H1 (cell line): ENCODE measurements at regions not wholly inside any gene's neighbourhood (a gene's known extent, or its start where the extent isn't known, plus 50 kb on each side); places are given as distances from the start of the nearest gene placed in this dataset.
"Not testable (repeated sequence)": the region's sequence is repeated elsewhere in the genome, so short reads cannot be mapped to it uniquely, and the experiment has no call there.

Experiments
- CTCF ChIA-PET: fragments of 300-600 bp; sonication (Branson Sonifier 250); formaldehyde crosslinking; loops from one replicate; lab custom pipeline; 2021; ENCODE audit not compliant: partially characterized antibody; lab: Charles Lee
- POLR2A ChIA-PET: fragments of 300-600 bp; sonication (Branson Sonifier 250); formaldehyde crosslinking; loops from one replicate; lab custom pipeline; 2021; ENCODE audit warnings: inconsistent platforms; ENCODE audit not compliant: partially characterized antibody; lab: Charles Lee
- DNase-seq, 2 experiments: peaks; one replicate each; pipeline versions ENCODE4 v3.0.0 to v3.0.0-alpha.2; 2010 to 2022; ENCODE audit warnings: low spot score in 2 of 2, low read depth in 1 of 2, mixed read lengths in 1 of 2
- FAIRE-seq: peaks from 2 replicates; lab custom pipeline; 2011; peaks lifted over from hg19 to GRCh38; lab: Jason Lieb, UNC
- H2AFZ ChIP-seq: 2 replicates; pipeline ENCODE4 v1.8.1; 2012; ENCODE audit warnings: low read length, inconsistent platforms
- H2AK5ac ChIP-seq: 2 replicates; pipeline ENCODE4 v1.6.1; 2013; ENCODE audit warnings: low read depth, low read length
- H2BK120ac ChIP-seq: replicated peaks from 2 replicates; pipeline ENCODE3; 2013; ENCODE audit warnings: low read depth, low read length, inconsistent platforms
- H2BK12ac ChIP-seq: 2 replicates; pipeline ENCODE4 v1.6.1; 2013; ENCODE audit warnings: low read depth, low read length
- H2BK15ac ChIP-seq: 2 replicates; pipeline ENCODE4 v1.6.1; 2013; ENCODE audit warnings: low read length
- H2BK20ac ChIP-seq: 2 replicates; pipeline ENCODE4 v1.6.1; 2013; ENCODE audit warnings: low read length
- H2BK5ac ChIP-seq: 2 replicates; pipeline ENCODE4 v1.6.1; 2013; ENCODE audit warnings: low read depth, low read length
- H3K14ac ChIP-seq: 2 replicates; pipeline ENCODE4 v1.6.1; 2013; ENCODE audit warnings: inconsistent platforms; ENCODE audit not compliant: insufficient read length
- H3K18ac ChIP-seq: 2 replicates; pipeline ENCODE4 v1.6.1; 2013; ENCODE audit warnings: low read length; ENCODE audit errors: extremely low read depth
- H3K23ac ChIP-seq: 2 replicates; pipeline ENCODE4 v1.6.1; 2013; ENCODE audit warnings: inconsistent platforms; ENCODE audit not compliant: insufficient read length
- H3K23me2 ChIP-seq: 2 replicates; pipeline ENCODE4 v1.6.1; 2013; ENCODE audit warnings: low read depth, low read length
- H3K27ac ChIP-seq: 2 replicates; pipeline ENCODE4 v1.6.1; 2011; ENCODE audit warnings: low read depth, low read length, inconsistent platforms
- H3K27me3 ChIP-seq, 4 experiments: replicated peaks in 1 of 4; 1 replicate in 1 of 4; 2 replicates in 3 of 4; pipeline versions ENCODE4 v1.6.1 to v1.8.1; 2011 to 2013; ENCODE audit warnings: low read length in 3 of 4, mild to moderate bottlenecking in 3 of 4, inconsistent platforms in 2 of 4, mixed read lengths in 2 of 4, moderate library complexity in 1 of 4; ENCODE audit not compliant: control insufficient read depth in 3 of 4, insufficient read depth in 3 of 4; ENCODE audit errors: extremely low read depth in 1 of 4
- H3K36me3 ChIP-seq, 4 experiments: 2 replicates each; pipeline versions ENCODE4 v1.6.1 to v1.8.1; 2011 to 2013; ENCODE audit warnings: mild to moderate bottlenecking in 4 of 4, low read length in 3 of 4, moderate library complexity in 2 of 4, control low read depth in 1 of 4, inconsistent platforms in 1 of 4; ENCODE audit not compliant: insufficient read depth in 4 of 4, control insufficient read depth in 2 of 4
- H3K4ac ChIP-seq: replicated peaks from 2 replicates; pipeline ENCODE3; 2013; ENCODE audit warnings: low read length, low read depth, mixed read lengths, inconsistent platforms; ENCODE audit not compliant: insufficient read length
- H3K4me1 ChIP-seq, 4 experiments: replicated peaks in 1 of 4; 1 replicate in 1 of 4; 2 replicates in 3 of 4; pipeline versions ENCODE4 v1.6.1 to v1.8.1; 2011 to 2013; ENCODE audit warnings: low read length in 3 of 4, inconsistent platforms in 2 of 4, mixed read lengths in 1 of 4; ENCODE audit not compliant: insufficient read depth in 4 of 4, control insufficient read depth in 3 of 4
- H3K4me2 ChIP-seq, 2 experiments: 2 replicates each; pipeline versions ENCODE4 v1.6.1 to v1.8.1; 2011 to 2013; ENCODE audit warnings: low read depth in 2 of 2, low read length in 2 of 2, control low read depth in 1 of 2, inconsistent platforms in 1 of 2, mild to moderate bottlenecking in 1 of 2; ENCODE audit not compliant: insufficient read depth in 1 of 2
- H3K4me3 ChIP-seq, 4 experiments: fragments of 200-600, 300-600 bp in 1 of 4; sonication (generic), shearing (Covaris generic), sonication (Bioruptor Twin) in 1 of 4; 2 replicates each; pipeline versions ENCODE4 v1.5.1 to v1.8.1; 2011 to 2016; ENCODE audit warnings: low read length in 4 of 4, low read depth in 3 of 4, control low read depth in 2 of 4, inconsistent platforms in 2 of 4, mild to moderate bottlenecking in 2 of 4, mixed read lengths in 1 of 4, moderate library complexity in 1 of 4; ENCODE audit not compliant: insufficient read depth in 2 of 4; ENCODE audit errors: extremely low read depth in 1 of 4
- H3K56ac ChIP-seq: replicated peaks from 2 replicates; pipeline ENCODE3; 2013; ENCODE audit warnings: low read depth, mild to moderate bottlenecking, mixed read lengths, low read length, inconsistent platforms; ENCODE audit not compliant: insufficient read length
- H3K79me1 ChIP-seq: 2 replicates; pipeline ENCODE4 v1.6.1; 2013; ENCODE audit warnings: low read depth, low read length, control low read depth
- H3K79me2 ChIP-seq, 2 experiments: 2 replicates each; pipeline versions ENCODE4 v1.6.1 to v1.8.1; 2012 to 2013; ENCODE audit warnings: low read length in 2 of 2, mild to moderate bottlenecking in 2 of 2, inconsistent platforms in 1 of 2; ENCODE audit not compliant: insufficient read depth in 2 of 2, control insufficient read depth in 1 of 2
- H3K9ac ChIP-seq, 4 experiments: replicated peaks in 1 of 4; 1 replicate in 1 of 4; 2 replicates in 3 of 4; pipeline versions ENCODE4 v1.6.1 to v1.8.1; 2011 to 2013; ENCODE audit warnings: low read depth in 3 of 4, low read length in 3 of 4, control low read depth in 2 of 4, mild to moderate bottlenecking in 2 of 4, moderate library complexity in 2 of 4, inconsistent platforms in 1 of 4; ENCODE audit errors: extremely low read depth in 1 of 4
- H3K9me3 ChIP-seq, 2 experiments: 2 replicates each; pipeline versions ENCODE4 v1.6.1 to v1.8.1; 2012 to 2013; ENCODE audit warnings: mild to moderate bottlenecking in 2 of 2, moderate library complexity in 2 of 2, control low read depth in 1 of 2, inconsistent platforms in 1 of 2, low read depth in 1 of 2, low read length in 1 of 2, mixed read lengths in 1 of 2; ENCODE audit not compliant: insufficient read depth in 2 of 2
- H4K20me1 ChIP-seq, 2 experiments: replicated peaks in 1 of 2; 2 replicates each; pipeline versions ENCODE3 to v1.8.1; 2011 to 2013; ENCODE audit warnings: inconsistent platforms in 2 of 2, low read length in 2 of 2, mild to moderate bottlenecking in 1 of 2; ENCODE audit not compliant: insufficient read depth in 2 of 2, control insufficient read depth in 1 of 2
- H4K5ac ChIP-seq: 2 replicates; pipeline ENCODE4 v1.6.1; 2013; ENCODE audit warnings: low read length, low read depth, mixed read lengths, inconsistent platforms; ENCODE audit not compliant: insufficient read length
- H4K8ac ChIP-seq: 2 replicates; pipeline ENCODE4 v1.8.0; 2013; ENCODE audit warnings: mild to moderate bottlenecking, moderate library complexity, low read length, inconsistent platforms; ENCODE audit not compliant: insufficient read depth; ENCODE audit errors: extremely low read depth
- H4K91ac ChIP-seq: replicated peaks from 2 replicates; pipeline ENCODE3; 2013; ENCODE audit warnings: low read length, mixed read lengths, inconsistent platforms; ENCODE audit not compliant: insufficient read length
- WGBS, 2 experiments: shearing (Covaris generic) in 1 of 2; methylation state at CpG; one replicate each; pipeline versions ENCODE4 v1.1.6 to v1.1.7; 2013 to 2015; ENCODE audit warnings: low lambda C conversion rate in 2 of 2, mixed read lengths in 2 of 2, inconsistent platforms in 1 of 2, low coverage in 1 of 2, missing lambda C conversion rate in 1 of 2; ENCODE audit not compliant: insufficient replicate concordance in 2 of 2, insufficient coverage in 1 of 2, insufficient read length in 1 of 2; ENCODE audit errors: extremely low coverage in 1 of 2, missing lambda C conversion rate in 1 of 2; 5-methylcytosine and 5-hydroxymethylcytosine counted together

- H4K5ac ChIP-seq, H3K4ac ChIP-seq, H3K9me3 ChIP-seq, H4K91ac ChIP-seq, H3K18ac ChIP-seq, H3K4me1 ChIP-seq, H3K14ac ChIP-seq, H3K56ac ChIP-seq, H2BK20ac ChIP-seq, H2AFZ ChIP-seq, DNase-seq, H2BK15ac ChIP-seq, H2AK5ac ChIP-seq, H2BK5ac ChIP-seq, H4K20me1 ChIP-seq, FAIRE-seq, H3K27ac ChIP-seq, H3K79me2 ChIP-seq, H3K23ac ChIP-seq, POLR2A ChIA-PET, H2BK12ac ChIP-seq, H3K4me3 ChIP-seq, H3K9ac ChIP-seq, H3K27me3 ChIP-seq, H3K4me2 ChIP-seq, H3K36me3 ChIP-seq, H2BK120ac ChIP-seq, H4K8ac ChIP-seq, H3K79me1 ChIP-seq, H3K23me2 ChIP-seq: not testable (repeated sequence)
- WGBS, 2 experiments: 97% methylated on average over 7 of the region's 34 CpGs; no CpG with 5 or more reads in 1 of the 2 experiments
- CTCF ChIA-PET: interaction anchor here (0.9 to 1.5 kb wide), 2 partner anchors 10 to 99 kb away, joined by 3 to 5 read pairs; no protein-coding TSS in a partner anchor
Measured at GRCh38 chr11:24415955-24416636, 80.8 kb upstream of the LUZP2 start.
